ENCODE measurements at regions not wholly inside any gene's neighbourhood (a gene's known extent, or its start where the extent isn't known, plus 50 kb on each side); places are given as distances from the start of the nearest gene placed in this dataset.

GRCh38 chr4:11183356-11183740, 245.3 kb downstream of the HS3ST1 start:
- TF ChIP-seq CTCF (conservative IDR thresholded peaks at IDR 0.05; ENCODE audit: low read length) = no peak
- no peak for TF ChIP-seq EZH2phosphoT487 (IDR thresholded peaks at IDR 0.05; ENCODE audit: borderline replicate concordance, low read depth, low read length)
